WTC11 (cell line): ENCODE measurements at regions not wholly inside any gene's neighbourhood (a gene's known extent, or its start where the extent isn't known, plus 50 kb on each side); places are given as distances from the start of the nearest gene placed in this dataset.

ENCODE experiments used
- ATAC-seq: fragments of 200-7000 bp; cut with Tn5 transposase; 2 replicates; pipeline ENCODE4 v1.10.0; 2021; ENCODE audit warnings: mild to moderate bottlenecking, moderate library complexity
- CTCF ChIA-PET: fragments of 300-600 bp; sonication (Branson Sonifier 250); formaldehyde crosslinking; loops from one replicate; lab custom pipeline; 2021; ENCODE audit warnings: antibody characterized with exemption; lab: Charles Lee
- POLR2A ChIA-PET: fragments of 350-600 bp; sonication (Branson Sonifier 250); formaldehyde crosslinking; loops from one replicate; lab custom pipeline; 2021; ENCODE audit warnings: antibody characterized with exemption; lab: Charles Lee
- DNase-seq: peaks from one replicate; pipeline ENCODE4 v3.0.0; 2021; ENCODE audit warnings: low spot score
- H3K27ac Mint-ChIP-seq: 2 replicates; pipeline ENCODE4 v1.8.0; 2021; ENCODE audit warnings: mixed read lengths
- H3K27me3 Mint-ChIP-seq: 2 replicates; pipeline ENCODE4 v1.8.0; 2021; ENCODE audit warnings: low read depth, mild to moderate bottlenecking, moderate library complexity, mixed read lengths
- H3K36me3 Mint-ChIP-seq: 2 replicates; pipeline ENCODE4 v1.8.0; 2021; ENCODE audit warnings: mixed read lengths
- H3K4me1 Mint-ChIP-seq: 2 replicates; pipeline ENCODE4 v1.8.0; 2022; ENCODE audit warnings: mixed read lengths
- H3K4me3 Mint-ChIP-seq: 2 replicates; pipeline ENCODE4 v1.8.0; 2021; ENCODE audit warnings: mild to moderate bottlenecking, moderate library complexity, mixed read lengths
- H3K9me3 Mint-ChIP-seq: 2 replicates; pipeline ENCODE4 v1.8.0; 2021; ENCODE audit warnings: mixed read lengths
- ATF1 ChIP-seq: sonication (generic); formaldehyde crosslinking; IDR thresholded peaks from 2 replicates; pipeline ENCODE4 v1.8.1; 2023; ENCODE audit warnings: mild to moderate bottlenecking, moderate library complexity, missing genetic modification reagents
- CBFB ChIP-seq: sonication (generic); formaldehyde crosslinking; IDR thresholded peaks from 2 replicates; pipeline ENCODE4 v1.8.1; 2022; ENCODE audit warnings: mild to moderate bottlenecking, low read depth, missing genetic modification reagents
- CREB1 ChIP-seq: sonication (generic); formaldehyde crosslinking; IDR thresholded peaks from 2 replicates; pipeline ENCODE4 v1.8.0; 2023; ENCODE audit warnings: mild to moderate bottlenecking, missing genetic modification reagents
- CREM ChIP-seq: sonication (generic); formaldehyde crosslinking; IDR thresholded peaks from 2 replicates; pipeline ENCODE4 v1.8.1; 2022; ENCODE audit warnings: mild to moderate bottlenecking, missing genetic modification reagents, moderate library complexity
- ELF4 ChIP-seq: sonication (generic); formaldehyde crosslinking; IDR thresholded peaks from 2 replicates; pipeline ENCODE4 v1.8.1; 2022; ENCODE audit warnings: low read depth, mild to moderate bottlenecking, moderate library complexity, missing genetic modification reagents
- EMX1 ChIP-seq: fragments of 250-450 bp; sonication (Bioruptor Pico); IDR thresholded peaks from 2 replicates; pipeline ENCODE4 v1.8.0; 2021; ENCODE audit warnings: mild to moderate bottlenecking
- FOXJ3 ChIP-seq: sonication (generic); formaldehyde crosslinking; IDR thresholded peaks from 2 replicates; pipeline ENCODE4 v1.9.0; 2021; ENCODE audit warnings: missing genetic modification reagents, mild to moderate bottlenecking, borderline replicate concordance
- FOXK1 ChIP-seq: sonication (generic); formaldehyde crosslinking; IDR thresholded peaks from 2 replicates; pipeline ENCODE4 v1.8.0; 2022; ENCODE audit warnings: mild to moderate bottlenecking, moderate library complexity, missing genetic modification reagents
- FOXP1 ChIP-seq: sonication (generic); formaldehyde crosslinking; IDR thresholded peaks from 2 replicates; pipeline ENCODE4 v1.8.0; 2022; ENCODE audit warnings: missing genetic modification reagents, mild to moderate bottlenecking, moderate library complexity, borderline replicate concordance
- GTF2I ChIP-seq: fragments of 250-450 bp; sonication (Bioruptor Pico); conservative IDR thresholded peaks from 2 replicates; pipeline ENCODE4 v1.4.0; 2021; ENCODE audit warnings: mild to moderate bottlenecking
- KAT7 ChIP-seq: sonication (generic); formaldehyde crosslinking; IDR thresholded peaks from 2 replicates; pipeline ENCODE4 v1.8.1; 2023; ENCODE audit warnings: missing genetic modification reagents, mild to moderate bottlenecking, borderline replicate concordance
- MXD4 ChIP-seq: fragments of 250-450 bp; sonication (Bioruptor Pico); IDR thresholded peaks from 2 replicates; pipeline ENCODE4 v1.8.0; 2021; ENCODE audit warnings: mild to moderate bottlenecking, moderate library complexity, borderline replicate concordance
- NFE2L1 ChIP-seq: sonication (generic); formaldehyde crosslinking; IDR thresholded peaks from 2 replicates; pipeline ENCODE4 v1.8.1; 2023; ENCODE audit warnings: missing genetic modification reagents
- NFYB ChIP-seq: sonication (generic); formaldehyde crosslinking; conservative IDR thresholded peaks from 2 replicates; pipeline ENCODE4 v1.8.0; 2022; ENCODE audit warnings: low read depth, missing genetic modification reagents
- OVOL2 ChIP-seq: fragments of 250-450 bp; sonication (Bioruptor Pico); IDR thresholded peaks from 2 replicates; pipeline ENCODE4 v1.9.0; 2021; ENCODE audit warnings: mild to moderate bottlenecking, borderline replicate concordance
- RORB ChIP-seq: fragments of 250-450 bp; sonication (Bioruptor Pico); IDR thresholded peaks from 2 replicates; pipeline ENCODE4 v1.9.0; 2021; ENCODE audit warnings: mild to moderate bottlenecking
- SOX15 ChIP-seq: fragments of 250-450 bp; sonication (Bioruptor Pico); IDR thresholded peaks from 2 replicates; pipeline ENCODE4 v1.9.0; 2021; ENCODE audit warnings: mild to moderate bottlenecking
- TP53 ChIP-seq: sonication (generic); formaldehyde crosslinking; IDR thresholded peaks from 2 replicates; pipeline ENCODE4 v1.8.1; 2023; ENCODE audit warnings: mild to moderate bottlenecking, missing genetic modification reagents
- ZNF416 ChIP-seq: fragments of 250-450 bp; sonication (Bioruptor Pico); IDR thresholded peaks from 2 replicates; pipeline ENCODE4 v1.9.0; 2021; ENCODE audit warnings: mild to moderate bottlenecking, inconsistent platforms
- TF ChIP-seq, protein P1 (sequence below): fragments of 200-600 bp; IDR thresholded peaks from 2 replicates; pipeline ENCODE4 v1.8.0; 2022; ENCODE audit warnings: antibody characterized with exemption
- TF ChIP-seq, protein P2 (sequence below): sonication (generic); formaldehyde crosslinking; IDR thresholded peaks from 2 replicates; pipeline ENCODE4 v1.8.1; 2023; ENCODE audit warnings: mild to moderate bottlenecking, missing genetic modification reagents, moderate library complexity
- TF ChIP-seq, protein P3 (sequence below): sonication (generic); formaldehyde crosslinking; IDR thresholded peaks from 2 replicates; pipeline ENCODE4 v1.8.1; 2023; ENCODE audit warnings: mild to moderate bottlenecking, missing genetic modification reagents, moderate library complexity
- TF ChIP-seq, protein P4 (sequence below): fragments of 250-450 bp; sonication (Bioruptor Pico); IDR thresholded peaks from 2 replicates; pipeline ENCODE4 v2.1.2; 2022; ENCODE audit warnings: mild to moderate bottlenecking, moderate library complexity
- TF ChIP-seq, protein P5 (sequence below): sonication (generic); formaldehyde crosslinking; IDR thresholded peaks from 2 replicates; pipeline ENCODE4 v1.8.0; 2022; ENCODE audit warnings: mild to moderate bottlenecking, missing genetic modification reagents
- TF ChIP-seq, protein P6 (sequence below): sonication (generic); formaldehyde crosslinking; IDR thresholded peaks from 2 replicates; pipeline ENCODE4 v1.8.1; 2023; ENCODE audit warnings: mild to moderate bottlenecking, missing genetic modification reagents

DNA sequence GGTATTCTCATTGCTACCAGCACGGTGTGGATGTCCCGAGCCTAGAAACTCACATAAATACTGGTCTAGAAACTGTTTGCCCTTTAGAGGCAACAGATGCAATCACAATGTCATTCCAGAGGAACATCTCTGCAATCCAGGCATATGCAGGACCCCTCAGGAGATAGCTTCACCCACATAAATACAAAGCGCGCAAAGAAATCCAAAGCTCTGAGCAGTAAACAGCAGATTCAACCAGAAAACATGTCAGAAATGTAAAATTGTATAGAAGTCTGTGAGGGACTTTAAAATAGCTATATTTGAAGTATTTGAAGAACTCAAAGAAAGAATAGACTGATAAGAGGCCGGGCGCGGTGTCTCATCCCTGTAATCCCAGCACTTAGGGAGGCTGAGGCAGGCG lies 291.7 kb downstream of the FAM43A start:
- no peak for ATAC-seq
- H3K27me3 Mint-ChIP-seq: peaks cover 2% of the 10 kb centered on the region; the same call in 1 of the 2 replicates
- H3K4me1 Mint-ChIP-seq: no peaks in the 10 kb centered on the region
- no peak overlapping the region for H3K4me3 Mint-ChIP-seq
- no peak for DNase-seq
- H3K27ac Mint-ChIP-seq: no peak overlapping the region
- POLR2A ChIA-PET: no interaction called here
- TF ChIP-seq ATF1 (CRISPR knock-in tag) (no peak), ZNF416 (no peak), OVOL2 (CRISPR knock-in tag) (no peak)
- TF ChIP-seq, protein P1, sequence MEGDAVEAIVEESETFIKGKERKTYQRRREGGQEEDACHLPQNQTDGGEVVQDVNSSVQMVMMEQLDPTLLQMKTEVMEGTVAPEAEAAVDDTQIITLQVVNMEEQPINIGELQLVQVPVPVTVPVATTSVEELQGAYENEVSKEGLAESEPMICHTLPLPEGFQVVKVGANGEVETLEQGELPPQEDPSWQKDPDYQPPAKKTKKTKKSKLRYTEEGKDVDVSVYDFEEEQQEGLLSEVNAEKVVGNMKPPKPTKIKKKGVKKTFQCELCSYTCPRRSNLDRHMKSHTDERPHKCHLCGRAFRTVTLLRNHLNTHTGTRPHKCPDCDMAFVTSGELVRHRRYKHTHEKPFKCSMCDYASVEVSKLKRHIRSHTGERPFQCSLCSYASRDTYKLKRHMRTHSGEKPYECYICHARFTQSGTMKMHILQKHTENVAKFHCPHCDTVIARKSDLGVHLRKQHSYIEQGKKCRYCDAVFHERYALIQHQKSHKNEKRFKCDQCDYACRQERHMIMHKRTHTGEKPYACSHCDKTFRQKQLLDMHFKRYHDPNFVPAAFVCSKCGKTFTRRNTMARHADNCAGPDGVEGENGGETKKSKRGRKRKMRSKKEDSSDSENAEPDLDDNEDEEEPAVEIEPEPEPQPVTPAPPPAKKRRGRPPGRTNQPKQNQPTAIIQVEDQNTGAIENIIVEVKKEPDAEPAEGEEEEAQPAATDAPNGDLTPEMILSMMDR: no peak
- peaks cover 6% of the 10 kb centered on the region for H3K9me3 Mint-ChIP-seq
- no peaks in the 10 kb centered on the region for H3K36me3 Mint-ChIP-seq
- CTCF ChIA-PET: no interaction called here

DNA sequence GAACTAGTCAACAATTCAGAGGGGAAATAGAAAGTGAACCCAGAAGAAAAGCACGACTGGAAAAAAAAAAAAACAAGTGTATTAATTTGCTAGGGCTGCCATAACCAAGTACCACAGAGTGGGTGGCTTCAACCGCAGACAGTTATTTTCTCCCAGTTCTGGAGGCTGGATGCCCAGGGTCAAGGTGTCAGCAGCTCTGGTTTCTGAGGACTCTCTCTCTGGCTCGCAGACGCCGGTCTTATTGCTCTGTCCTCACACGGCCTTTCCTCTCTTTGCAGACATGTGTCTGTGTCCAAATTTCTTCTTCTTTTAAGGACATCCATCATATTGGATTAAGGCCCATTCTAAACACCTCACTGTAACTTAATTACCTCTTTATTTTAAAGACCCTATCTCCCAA lies 291.8 kb downstream of the XXYLT1 start:
- H3K27me3 Mint-ChIP-seq: peaks cover 6% of the 10 kb centered on the region; the same call in 1 of the 2 replicates
- TF ChIP-seq ELF4 (CRISPR knock-in tag) (no peak), NFE2L1 (CRISPR knock-in tag) (no peak), EMX1 (CRISPR knock-in tag) (no peak), GTF2I (CRISPR knock-in tag) (no peak), CREB1 (CRISPR knock-in tag) (no peak), FOXJ3 (CRISPR knock-in tag) (no peak), TP53 (CRISPR knock-in tag) (no peak)
- TF ChIP-seq, protein P2, sequence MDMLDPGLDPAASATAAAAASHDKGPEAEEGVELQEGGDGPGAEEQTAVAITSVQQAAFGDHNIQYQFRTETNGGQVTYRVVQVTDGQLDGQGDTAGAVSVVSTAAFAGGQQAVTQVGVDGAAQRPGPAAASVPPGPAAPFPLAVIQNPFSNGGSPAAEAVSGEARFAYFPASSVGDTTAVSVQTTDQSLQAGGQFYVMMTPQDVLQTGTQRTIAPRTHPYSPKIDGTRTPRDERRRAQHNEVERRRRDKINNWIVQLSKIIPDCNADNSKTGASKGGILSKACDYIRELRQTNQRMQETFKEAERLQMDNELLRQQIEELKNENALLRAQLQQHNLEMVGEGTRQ (CRISPR knock-in tag): no peak
- TF ChIP-seq, protein P3, sequence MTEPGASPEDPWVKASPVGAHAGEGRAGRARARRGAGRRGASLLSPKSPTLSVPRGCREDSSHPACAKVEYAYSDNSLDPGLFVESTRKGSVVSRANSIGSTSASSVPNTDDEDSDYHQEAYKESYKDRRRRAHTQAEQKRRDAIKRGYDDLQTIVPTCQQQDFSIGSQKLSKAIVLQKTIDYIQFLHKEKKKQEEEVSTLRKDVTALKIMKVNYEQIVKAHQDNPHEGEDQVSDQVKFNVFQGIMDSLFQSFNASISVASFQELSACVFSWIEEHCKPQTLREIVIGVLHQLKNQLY (CRISPR knock-in tag): no peak
- H3K4me3 Mint-ChIP-seq: no peak overlapping the region
- ChIA-PET POLR2A (no interaction called here), CTCF (interaction anchor here (1.5 kb wide), 1 partner anchor 22 kb away, joined by 3 read pairs; no protein-coding TSS in a partner anchor)
- no peak for DNase-seq
- no peaks in the 10 kb centered on the region for H3K4me1 Mint-ChIP-seq
- ATAC-seq: no peak
- no peaks in the 10 kb centered on the region for H3K36me3 Mint-ChIP-seq
- H3K9me3 Mint-ChIP-seq: peaks cover 9% of the 10 kb centered on the region
- H3K27ac Mint-ChIP-seq: no peak overlapping the region

DNA sequence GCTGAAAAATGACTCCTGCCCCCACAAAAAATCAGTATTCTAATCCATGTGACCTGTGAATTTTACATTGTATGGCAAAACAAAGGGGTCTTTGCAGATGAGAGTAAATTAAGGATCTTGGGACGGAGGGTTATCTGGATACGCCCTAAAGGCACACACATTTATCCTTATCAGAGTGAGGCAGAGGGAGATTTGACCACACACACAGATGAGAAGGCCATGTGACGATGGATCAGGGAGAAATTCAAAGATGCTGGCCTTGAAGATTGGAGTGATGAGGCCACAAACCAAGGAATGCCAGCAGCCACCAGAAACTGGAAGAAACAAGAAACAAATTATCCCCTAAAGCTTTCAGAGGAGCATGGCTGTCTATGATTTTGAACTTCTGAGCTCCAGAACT lies 288.5 kb downstream of the XXYLT1 start:
- ChIA-PET POLR2A (interaction anchor here (1.0 kb wide), 1 partner anchor 344 kb away, joined by 3 read pairs; no protein-coding TSS in a partner anchor), CTCF (no interaction called here)
- Mint-ChIP-seq H3K36me3 (no peaks in the 10 kb centered on the region), H3K4me1 (peaks cover 4% of the 10 kb centered on the region; the same call in 1 of the 2 replicates), H3K4me3 (no peak overlapping the region), H3K9me3 (peaks cover 9% of the 10 kb centered on the region), H3K27ac (no peak overlapping the region), H3K27me3 (peaks cover 7% of the 10 kb centered on the region; the same call in 1 of the 2 replicates)
- DNase-seq (no peak), ATAC-seq (no peak)
- TF ChIP-seq MXD4: no peak
- TF ChIP-seq CREM: no peak
- TF ChIP-seq, protein P1: no peak
- no peak for TF ChIP-seq FOXK1 (CRISPR knock-in tag)
- no peak for TF ChIP-seq ELF4 (CRISPR knock-in tag)
- TF ChIP-seq, protein P4, sequence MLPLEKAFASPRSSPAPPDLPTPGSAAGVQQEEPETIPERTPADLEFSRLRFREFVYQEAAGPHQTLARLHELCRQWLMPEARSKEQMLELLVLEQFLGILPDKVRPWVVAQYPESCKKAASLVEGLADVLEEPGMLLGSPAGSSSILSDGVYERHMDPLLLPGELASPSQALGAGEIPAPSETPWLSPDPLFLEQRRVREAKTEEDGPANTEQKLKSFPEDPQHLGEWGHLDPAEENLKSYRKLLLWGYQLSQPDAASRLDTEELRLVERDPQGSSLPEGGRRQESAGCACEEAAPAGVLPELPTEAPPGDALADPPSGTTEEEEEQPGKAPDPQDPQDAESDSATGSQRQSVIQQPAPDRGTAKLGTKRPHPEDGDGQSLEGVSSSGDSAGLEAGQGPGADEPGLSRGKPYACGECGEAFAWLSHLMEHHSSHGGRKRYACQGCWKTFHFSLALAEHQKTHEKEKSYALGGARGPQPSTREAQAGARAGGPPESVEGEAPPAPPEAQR (CRISPR knock-in tag): no peak
- no peak for TF ChIP-seq TP53 (CRISPR knock-in tag)
- no peak for TF ChIP-seq NFYB (CRISPR knock-in tag)
- TF ChIP-seq, protein P5, sequence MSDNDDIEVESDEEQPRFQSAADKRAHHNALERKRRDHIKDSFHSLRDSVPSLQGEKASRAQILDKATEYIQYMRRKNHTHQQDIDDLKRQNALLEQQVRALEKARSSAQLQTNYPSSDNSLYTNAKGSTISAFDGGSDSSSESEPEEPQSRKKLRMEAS (CRISPR knock-in tag): no peak
- TF ChIP-seq KAT7: no peak
- TF ChIP-seq CBFB (CRISPR knock-in tag): no peak
- TF ChIP-seq SOX15: no peak
- TF ChIP-seq FOXP1 (CRISPR knock-in tag): no peak
- TF ChIP-seq, protein P6, sequence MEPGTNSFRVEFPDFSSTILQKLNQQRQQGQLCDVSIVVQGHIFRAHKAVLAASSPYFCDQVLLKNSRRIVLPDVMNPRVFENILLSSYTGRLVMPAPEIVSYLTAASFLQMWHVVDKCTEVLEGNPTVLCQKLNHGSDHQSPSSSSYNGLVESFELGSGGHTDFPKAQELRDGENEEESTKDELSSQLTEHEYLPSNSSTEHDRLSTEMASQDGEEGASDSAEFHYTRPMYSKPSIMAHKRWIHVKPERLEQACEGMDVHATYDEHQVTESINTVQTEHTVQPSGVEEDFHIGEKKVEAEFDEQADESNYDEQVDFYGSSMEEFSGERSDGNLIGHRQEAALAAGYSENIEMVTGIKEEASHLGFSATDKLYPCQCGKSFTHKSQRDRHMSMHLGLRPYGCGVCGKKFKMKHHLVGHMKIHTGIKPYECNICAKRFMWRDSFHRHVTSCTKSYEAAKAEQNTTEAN (CRISPR knock-in tag): no peak
- TF ChIP-seq RORB (CRISPR knock-in tag): no peak
